ENCODE measurements at regions not wholly inside any gene's neighbourhood (a gene's known extent, or its start where the extent isn't known, plus 50 kb on each side); places are given as distances from the start of the nearest gene placed in this dataset.

DNA sequence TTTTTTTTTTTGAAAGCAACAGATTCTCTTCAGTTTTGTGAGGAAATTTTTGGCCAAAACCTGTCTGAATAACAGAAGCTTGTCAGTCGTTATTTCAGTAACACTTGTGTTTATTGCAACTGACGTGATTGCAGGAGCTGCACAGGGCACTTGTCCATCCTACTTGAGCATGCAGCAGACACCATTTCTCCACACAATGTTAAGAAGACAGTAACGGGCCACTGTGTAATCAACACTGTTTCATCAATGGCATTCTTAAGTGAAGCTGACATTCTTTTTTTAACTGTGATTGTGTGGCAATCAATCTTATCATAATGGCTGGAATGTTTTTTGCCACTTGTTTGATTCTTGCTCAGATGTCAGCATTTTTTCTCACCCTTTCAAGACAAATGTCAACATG, 50.1 kb upstream of the PIEZO2 start:
- H3K27me3 Mint-ChIP-seq (ENCODE audit: low read depth) = no peaks in the 10 kb centered on the region
- H3K4me1 Mint-ChIP-seq (ENCODE audit: low read depth) = no peaks in the 10 kb centered on the region

More for the DNA sequence above, 50.1 kb upstream of the PIEZO2 start:
- Mint-ChIP-seq H3K27ac (ENCODE audit: unreplicated experiment) (no peak overlapping the region), H3K9me3 (ENCODE audit: low read depth) (no peaks in the 10 kb centered on the region), H3K36me3 (ENCODE audit: low read depth) (no peaks in the 10 kb centered on the region), H3K4me3 (ENCODE audit: unreplicated experiment) (no peak overlapping the region)
- no peak for DNase-seq (ENCODE audit: low spot score)
- TF ChIP-seq, protein P1, sequence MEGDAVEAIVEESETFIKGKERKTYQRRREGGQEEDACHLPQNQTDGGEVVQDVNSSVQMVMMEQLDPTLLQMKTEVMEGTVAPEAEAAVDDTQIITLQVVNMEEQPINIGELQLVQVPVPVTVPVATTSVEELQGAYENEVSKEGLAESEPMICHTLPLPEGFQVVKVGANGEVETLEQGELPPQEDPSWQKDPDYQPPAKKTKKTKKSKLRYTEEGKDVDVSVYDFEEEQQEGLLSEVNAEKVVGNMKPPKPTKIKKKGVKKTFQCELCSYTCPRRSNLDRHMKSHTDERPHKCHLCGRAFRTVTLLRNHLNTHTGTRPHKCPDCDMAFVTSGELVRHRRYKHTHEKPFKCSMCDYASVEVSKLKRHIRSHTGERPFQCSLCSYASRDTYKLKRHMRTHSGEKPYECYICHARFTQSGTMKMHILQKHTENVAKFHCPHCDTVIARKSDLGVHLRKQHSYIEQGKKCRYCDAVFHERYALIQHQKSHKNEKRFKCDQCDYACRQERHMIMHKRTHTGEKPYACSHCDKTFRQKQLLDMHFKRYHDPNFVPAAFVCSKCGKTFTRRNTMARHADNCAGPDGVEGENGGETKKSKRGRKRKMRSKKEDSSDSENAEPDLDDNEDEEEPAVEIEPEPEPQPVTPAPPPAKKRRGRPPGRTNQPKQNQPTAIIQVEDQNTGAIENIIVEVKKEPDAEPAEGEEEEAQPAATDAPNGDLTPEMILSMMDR (IDR thresholded peaks at IDR 0.05) = no peak

All from chondrocyte (in vitro differentiated cells).